Hematopoietic multipotent progenitor cell treated with erythropoietin and hydrocortisone succinate and interleukin-3 and kit ligand, for 15 days (in vitro differentiated cells): ENCODE measurements at regions not wholly inside any gene's neighbourhood (a gene's known extent, or its start where the extent isn't known, plus 50 kb on each side); places are given as distances from the start of the nearest gene placed in this dataset.
"Not testable (repeated sequence)": the region's sequence is repeated elsewhere in the genome, so short reads cannot be mapped to it uniquely, and the experiment has no call there.

ENCODE experiments used
- DNase-seq: peaks from one replicate; pipeline ENCODE4 v3.0.0-alpha.2; 2015; ENCODE audit warnings: low spot score

DNA sequence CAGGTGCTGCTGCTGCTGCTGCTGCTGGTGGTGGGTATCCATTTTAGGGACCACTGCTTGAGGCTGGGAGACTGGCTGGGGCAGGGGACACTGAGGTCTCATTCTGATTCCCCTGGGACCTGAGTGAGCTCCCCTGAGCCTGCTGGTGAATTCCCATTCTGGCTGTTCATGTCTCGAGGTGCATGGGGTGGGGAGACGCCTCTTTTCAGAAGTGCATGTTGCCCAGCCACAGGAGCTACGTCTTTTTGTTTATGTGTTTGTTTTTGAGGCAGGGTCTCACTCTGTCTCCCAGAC, 133.4 kb downstream of the RHOU start:
- DNase-seq: no peak

DNA sequence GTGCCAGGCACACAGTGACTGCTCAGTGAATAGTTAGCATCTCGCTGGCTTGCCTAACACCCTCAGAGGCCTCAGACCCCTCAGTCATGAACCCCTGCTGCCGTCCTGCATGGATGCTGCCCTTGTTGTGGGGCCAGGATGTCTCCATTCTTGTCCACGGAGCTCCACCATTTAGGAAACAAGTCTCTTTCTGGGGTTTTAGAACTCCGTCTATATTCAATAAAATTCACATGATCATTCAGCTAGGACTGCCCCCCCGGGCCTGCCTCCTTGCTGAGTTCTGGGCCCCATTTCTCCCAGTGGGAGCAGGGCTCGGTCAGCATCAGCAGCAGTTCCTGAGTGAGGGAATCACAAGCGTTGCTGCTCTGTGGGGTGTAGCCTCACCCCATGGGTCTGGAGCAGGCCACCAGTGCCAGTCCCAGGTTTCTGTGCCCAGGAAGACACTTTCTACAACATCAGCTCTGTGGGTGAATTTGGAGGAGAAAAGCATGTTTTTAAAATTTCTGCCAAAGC, 134.1 kb downstream of the RHOU start:
- DNase-seq: no peak

DNA sequence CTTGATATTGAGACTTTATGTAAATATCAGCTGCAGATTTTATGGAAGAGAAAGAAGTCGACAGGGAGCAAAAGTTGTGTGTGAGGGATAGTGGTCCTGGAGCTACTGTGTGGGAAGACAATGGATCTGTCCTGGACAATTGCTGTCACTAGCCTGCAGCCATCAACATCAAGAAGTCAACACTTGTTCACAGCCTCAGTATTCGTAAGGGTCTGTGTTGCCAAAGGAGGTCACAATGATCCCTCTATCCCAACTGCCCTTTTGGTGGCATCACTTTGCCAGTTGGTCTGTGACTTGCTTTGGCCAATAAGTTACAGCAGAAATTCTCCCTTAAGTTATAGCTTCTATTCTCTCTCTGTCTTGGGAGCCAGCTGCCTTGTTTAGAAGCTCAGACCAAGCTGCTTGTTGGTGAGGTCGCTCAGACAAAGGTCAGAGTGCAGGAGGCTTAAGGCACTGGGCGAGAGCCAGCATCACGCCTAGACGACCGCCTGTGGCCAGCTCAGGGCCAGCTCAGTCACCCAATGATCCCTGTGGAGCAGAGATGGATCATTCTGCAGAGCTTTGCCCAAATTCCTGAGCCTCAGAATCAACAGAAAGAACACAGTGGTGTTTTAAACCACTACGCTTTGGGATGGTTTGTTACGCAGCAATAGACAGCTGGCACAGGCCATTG, 134.9 kb downstream of the RHOU start:
- DNase-seq: no peak

DNA sequence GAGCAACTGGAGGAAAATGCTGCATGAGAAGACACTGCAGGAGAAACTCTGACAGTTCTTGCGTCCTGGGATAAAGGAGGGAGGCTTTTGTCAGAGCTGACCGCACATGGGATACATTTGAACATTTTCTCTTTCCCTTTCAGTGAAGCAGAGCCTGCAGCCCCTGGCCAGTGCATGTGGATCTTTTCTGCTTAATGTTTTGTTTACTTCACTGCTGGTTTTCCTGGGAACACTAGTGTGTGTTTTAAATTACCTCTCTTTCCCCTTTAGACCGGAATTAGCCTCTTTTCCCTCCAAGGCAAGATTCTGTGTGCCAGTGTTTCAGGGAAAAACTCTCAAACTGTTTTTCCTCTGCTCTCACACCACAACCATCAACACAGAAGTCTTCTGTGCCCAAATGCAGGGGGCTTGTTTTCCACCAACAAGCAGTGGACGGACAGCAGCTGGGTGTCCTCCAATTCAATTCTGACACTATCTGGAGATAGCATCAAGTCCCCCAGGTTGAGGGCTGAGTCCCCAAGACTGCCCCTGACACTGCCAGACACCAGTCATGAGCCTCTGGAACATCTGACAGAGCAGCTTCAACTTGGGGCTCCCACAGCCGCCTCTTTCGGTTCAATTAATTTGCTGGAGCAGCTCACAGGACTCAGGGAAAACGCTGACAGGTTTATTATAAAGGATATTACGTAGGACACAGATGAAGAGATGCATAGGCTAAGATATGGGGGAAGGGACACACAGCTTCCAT, 136.2 kb downstream of the RHOU start:
- DNase-seq: no peak

DNA sequence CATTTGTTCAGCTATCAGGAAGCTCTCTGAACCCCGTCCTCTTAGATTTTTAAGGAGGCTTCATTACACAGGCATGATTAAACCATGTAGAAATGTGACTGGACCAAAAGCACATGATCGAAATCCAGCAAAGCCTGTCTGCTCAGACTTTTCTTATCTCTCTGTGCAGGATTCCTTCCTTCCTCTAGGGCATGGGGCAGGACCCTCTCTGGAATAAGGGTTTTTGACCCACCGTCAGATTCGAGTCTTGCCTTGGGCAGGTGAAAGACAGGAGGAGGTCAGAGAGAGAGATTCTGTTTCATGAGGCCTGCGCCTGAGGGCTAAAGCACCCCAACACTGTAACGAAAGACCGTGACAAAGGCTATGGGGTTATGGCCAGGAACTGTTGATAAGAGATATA, 136.8 kb downstream of the RHOU start:
- no peak for DNase-seq

DNA sequence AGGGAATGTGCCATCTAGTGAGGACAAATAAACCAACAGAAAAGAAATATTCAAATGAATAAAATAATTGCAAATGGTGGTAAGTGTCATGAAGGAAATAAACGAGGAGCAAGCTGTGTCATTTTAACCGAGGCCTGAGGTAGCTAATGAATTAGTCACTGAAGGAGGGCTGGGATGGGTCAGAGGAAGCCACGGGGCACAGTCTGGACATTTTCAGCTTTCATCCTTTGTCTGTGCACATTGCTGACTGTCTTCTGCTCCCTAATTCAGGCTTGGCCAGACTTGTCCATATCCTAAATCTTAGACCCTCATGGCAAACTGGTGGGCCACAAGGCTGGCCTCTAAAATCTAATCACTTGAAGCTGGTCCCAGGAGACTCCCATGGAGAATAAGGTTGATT, 138.4 kb downstream of the RHOU start:
- DNase-seq: no peak

DNA sequence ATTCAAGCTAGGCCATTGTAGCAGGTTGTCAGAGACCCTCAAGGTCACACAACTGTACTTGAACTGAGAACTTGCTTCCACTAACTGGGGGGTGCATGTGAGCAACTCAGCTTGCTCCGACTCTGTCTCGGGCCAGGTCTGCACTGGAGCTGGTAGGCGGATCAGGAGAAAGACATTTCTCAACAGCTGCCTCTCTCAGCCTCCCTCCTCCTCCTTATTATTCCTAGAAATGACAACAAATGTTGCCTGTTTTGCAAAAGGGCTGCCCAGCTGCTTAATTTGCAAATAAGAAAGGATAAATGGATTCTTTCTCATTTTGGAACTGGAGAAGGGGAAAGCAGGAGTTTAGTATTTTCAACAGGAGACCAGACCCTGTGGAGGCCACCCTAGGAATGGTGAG, 140.5 kb downstream of the RHOU start:
- no peak for DNase-seq

DNA sequence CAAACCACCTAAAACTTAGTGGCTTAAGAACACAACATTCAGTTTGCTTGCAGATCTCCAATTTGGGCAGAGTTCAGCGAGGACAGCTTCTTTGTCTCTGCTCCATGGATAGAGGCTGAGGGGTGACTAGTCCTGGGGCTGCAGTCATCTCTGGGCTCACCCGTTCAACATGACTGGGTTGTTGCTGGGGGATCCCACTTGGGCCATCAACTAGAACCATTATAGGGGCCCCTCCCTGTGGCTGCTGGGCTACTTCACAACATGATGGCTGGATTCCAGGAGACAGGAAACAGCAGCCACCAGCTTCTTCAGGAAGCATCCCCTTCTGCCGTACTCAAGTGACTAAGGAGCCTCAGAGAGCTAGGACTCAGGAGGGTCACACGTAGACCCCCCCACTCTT, 140.9 kb downstream of the RHOU start:
- DNase-seq: no peak

DNA sequence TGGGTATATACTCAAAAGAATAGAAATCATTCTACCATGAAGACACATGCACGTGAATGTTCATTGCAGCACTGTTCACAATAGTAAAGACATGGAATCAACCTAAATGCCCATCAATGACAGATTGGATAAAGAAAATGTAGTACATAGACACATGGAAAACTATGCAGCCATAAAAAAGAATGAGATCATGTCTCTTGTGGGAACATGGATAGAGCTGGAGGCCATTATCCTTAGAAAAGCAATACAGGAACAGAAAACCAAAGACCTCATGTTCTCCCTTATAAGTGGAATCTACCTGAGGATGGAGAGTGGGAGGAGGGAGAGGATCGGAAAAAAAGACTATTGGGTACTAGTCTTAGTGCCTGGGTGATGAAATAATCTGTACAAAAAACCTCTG, 143.9 kb downstream of the RHOU start:
- no peak for DNase-seq

DNA sequence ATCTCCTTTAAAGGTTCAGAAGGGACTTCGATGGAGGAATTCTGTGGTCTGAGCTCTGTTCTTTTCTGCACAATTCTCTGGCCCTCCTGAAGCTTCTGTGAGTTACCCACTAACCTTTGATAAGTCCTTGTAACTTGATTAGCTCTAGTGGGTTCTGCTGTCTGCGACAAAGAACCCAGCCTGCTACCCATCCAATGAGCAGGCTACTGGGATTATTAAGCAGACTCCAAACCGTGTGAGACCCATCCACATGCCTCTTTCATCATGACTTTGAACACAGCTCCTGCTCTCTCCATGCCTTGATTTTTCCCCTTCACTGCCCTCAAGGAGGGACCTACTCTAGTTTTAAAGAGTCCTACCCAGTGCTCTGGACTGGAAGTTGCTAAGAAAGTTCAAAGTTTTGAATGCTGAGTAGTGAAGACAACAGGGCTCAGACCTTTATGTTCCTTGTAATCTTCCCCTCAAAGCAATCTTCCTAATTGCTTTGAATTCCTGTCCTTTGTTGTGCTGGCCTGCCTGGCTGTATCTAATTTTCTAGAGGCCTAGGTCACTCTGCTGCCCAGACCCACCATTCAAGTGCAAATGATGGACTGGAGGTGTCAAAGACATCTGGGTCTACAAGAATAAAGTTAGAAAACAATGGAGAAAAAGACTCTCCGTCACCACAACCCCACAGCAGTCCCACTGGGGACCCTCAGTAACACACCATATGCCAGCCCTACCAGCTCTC, 146.9 kb downstream of the RHOU start:
- DNase-seq: no peak

DNA sequence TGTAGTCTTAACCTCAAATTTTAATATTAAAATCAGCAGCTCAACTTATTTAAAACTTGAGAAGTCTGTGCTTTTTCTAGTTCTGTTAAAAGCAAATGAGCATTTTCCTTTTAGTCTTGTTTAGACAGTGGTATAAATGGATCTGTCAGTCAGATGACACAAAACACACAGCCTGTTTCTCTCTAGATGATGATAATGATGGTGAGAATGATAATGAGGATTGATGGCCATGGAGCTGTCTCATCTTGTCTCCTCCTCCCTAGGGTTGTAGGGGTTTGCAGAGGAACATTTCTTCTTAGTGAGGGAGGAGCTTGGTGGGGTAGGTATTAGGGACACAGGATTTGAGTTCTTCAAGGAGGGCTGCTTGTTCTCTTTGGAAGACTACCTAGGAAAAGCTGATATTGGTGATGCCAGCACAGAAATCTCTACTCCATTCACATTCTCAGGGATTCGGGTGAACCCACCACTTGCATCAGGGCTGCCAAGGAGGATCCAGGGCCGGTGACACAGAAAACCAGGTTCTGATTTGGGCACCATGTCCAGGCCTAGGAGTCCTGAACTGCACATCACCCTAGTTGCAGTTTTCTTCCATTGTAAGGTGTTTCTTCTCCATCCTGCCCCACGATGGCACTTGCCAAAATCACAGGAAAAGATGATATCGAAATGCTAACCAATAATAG, 147.6 kb downstream of the RHOU start:
- no peak for DNase-seq

DNA sequence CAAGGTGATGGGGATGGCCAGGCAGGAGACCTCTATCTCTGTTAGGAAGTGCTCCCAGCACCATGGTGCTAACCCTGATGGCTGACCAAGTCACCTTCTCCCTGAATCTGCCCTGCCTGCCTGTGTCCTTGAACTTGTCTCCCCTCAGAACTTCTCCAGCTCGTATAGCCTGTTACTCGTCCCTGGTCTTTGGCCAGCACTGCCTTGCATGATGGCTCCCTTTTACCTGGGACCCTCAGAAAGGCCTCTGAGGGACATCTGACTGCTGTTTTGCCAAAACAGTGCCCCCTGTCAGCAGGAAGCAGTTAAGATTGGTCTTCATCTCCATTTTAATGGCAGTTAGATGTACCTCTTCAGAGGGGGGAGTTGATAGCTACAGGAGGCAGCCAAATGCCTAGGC, 148.3 kb downstream of the RHOU start:
- no peak for DNase-seq

DNA sequence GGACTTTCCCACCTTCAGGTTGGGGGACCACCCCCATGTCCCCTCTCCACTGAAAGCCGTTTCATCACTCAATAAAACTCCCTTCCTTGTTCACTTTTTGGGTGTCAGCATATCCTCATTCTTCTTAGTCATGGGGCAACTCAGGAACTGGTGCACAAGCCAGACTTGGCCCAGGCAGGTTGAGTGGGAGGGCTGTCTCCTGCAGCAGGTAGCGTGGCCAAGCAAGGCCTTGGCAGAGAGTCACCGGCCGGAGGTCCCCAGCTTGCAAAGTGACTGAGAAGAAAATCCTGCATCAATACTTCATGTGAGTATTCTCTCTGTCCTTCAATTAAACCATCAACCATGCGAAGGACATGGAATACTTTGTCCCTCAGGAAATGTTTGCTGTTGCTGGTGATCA, 148.9 kb downstream of the RHOU start:
- no peak for DNase-seq

DNA sequence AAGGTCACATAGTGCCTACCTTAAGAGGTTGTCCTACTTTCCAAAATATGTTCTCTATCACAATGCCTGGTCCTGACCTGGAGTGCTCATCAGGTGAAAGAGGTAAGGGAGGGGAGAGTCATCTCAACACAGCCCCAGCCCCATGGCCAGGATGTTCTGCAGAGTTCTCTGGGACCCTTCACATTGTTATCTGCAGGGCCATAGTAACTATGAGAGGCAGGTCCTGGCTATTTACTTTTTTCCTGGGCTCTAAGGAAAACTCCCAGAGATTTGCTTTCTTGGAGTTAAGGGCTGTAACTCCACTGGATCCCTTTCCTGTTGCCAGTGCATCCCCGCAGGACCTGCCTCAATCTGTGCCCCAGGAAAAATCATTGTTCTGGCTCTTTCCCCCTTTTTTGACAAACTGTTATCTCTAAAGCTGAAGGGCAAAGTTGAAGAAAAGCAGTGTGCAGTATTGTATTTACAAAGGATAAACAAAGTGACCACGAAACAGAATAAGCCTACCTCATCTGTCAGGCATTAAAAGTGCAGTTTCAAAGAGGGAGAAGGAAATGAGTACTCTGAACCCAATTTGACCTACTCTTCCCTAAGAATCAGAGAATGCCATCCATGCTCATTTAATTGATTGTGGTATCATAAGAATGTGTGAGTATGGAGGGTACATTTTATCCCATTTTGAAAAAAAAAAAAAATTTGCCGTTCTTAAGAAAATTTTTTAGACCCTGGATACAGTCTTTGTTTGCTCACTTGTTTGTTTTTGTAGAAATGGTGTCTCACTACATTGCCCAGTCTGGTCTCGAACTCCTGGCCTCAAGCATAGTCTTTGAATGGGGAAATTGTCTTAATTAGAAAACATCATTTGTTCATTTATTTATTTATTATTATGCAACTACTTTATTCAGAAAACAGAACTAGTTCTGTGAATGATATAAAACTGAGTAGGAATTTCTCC, 149.6 kb downstream of the RHOU start:
- no peak for DNase-seq

DNA sequence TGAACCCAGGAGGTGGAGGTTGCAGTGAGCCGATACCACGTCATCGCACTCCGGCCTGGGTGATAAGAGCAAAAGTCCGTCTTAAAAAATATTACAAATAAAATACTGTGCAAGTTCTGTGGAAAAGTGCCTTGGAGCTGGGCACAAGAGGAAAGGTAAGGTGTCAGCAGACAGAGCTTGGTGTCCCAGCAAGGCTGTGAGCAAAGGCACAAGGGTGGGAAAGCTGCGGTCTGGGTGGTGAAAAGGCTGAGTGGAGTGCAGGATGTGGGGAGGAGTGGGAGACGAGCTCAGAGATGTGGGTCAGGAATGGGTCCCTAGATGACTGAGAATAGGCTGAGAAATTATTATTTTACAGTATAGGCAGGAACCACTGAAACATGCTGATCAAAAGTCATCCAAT, 150.6 kb downstream of the RHOU start:
- no peak for DNase-seq

DNA sequence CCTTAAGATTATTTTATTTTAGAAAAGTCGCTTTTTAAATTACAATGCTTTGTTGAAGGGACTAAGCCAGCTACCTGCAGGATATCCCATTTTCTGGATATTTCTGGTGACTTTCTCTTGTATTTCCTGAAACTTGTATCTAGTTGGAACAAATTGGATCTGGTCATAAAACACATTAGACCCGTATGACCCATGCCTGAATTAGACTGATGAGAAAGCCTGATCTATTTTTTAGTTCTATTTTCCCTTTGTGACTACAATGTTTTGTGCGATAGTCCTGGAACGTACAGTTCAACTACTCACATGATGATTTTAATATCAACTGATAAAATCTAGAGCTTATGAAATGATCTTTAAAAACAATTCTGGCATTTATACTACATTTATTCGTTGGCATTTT, 151.8 kb downstream of the RHOU start:
- DNase-seq: no peak

DNA sequence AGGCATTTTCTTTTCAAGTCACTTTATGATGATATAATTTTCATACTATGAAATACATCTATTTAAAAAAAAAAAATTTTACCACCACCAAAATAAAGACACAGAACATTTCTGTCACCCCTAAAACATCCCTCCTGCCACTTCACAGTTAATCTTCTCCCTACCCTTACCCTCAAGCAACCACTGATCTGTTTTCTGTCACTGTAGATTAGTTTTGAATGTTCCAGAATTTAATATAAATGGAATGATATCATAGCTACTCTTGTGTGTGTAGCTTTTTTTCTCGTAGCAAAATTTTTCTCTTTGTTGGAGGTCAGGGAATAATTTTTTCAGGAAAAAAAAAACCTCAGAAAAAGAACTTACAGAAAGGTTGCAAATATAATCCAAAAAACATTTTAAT, 152.7 kb downstream of the RHOU start:
- DNase-seq: no peak

DNA sequence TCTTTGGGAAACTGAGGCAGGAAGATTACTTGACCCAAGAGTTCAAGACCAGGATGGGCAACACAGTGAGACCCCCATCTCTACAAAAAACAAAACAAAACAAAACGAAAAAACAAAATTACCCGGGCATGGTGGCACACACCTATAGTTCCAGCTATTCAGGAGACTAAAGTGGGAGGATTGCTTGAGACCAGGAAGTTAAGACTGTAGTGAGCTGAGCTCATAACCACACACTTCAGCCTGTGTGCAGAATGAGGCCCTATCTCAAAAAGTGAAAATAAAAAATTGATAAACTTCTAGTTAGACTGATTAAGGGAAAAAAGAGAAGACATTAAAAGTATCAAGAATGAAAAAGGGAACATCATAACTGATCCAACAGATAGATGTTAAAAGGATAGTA, 154.0 kb downstream of the RHOU start:
- no peak for DNase-seq

DNA sequence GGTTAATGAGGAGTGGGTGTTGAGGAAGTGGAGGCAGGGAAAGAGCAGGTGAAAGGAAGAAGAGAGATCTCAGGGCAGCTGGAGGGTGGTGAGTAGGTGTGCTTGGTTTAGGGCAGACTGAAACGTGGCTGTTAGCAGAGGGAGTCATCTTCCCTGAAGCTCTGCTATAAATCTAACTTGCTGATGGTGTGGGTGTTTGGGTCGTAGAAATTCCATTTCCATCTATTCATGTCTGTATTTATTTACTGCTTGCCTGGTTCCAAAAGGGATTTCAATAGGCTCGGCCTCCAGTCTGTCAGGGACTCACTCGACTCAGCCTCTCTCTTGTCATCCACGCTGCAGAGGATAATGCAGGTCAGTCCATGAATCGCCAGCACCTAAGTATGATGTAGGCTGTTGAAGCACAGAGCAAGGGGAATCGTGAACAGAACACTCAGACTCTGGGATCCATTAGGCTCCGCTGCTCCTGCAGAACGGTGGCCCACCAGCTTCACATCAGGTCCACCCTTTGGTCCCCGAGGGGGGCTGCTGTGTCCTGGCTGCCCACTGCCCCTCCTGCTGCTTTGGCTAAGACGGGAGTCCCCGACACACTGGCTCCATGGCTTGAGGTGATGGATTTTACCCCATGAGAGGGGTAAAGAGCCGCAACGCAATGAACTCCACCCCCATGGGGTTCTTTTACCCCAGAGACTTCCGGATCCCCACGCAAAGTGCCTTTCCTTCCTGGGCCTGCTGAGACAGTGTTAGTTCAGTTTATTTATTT, 156.2 kb downstream of the RHOU start:
- no peak for DNase-seq

DNA sequence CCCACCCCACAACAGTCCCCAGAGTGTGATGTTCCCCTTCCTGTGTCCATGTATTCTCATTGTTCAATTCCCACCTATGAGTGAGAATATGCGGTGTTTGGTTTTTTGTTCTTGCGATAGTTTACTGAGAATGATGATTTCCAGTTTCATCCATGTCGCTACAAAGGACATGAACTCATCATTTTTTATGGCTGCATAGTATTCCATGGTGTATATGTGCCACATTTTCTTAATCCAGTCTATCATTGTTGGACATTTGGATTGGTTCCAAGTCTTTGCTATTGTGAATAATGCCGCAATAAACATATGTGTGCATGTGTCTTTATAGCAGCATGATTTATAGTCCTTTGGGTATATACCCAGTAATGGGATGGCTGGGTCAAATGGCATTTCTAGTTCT, 156.9 kb downstream of the RHOU start:
- DNase-seq: not testable (repeated sequence)

DNA sequence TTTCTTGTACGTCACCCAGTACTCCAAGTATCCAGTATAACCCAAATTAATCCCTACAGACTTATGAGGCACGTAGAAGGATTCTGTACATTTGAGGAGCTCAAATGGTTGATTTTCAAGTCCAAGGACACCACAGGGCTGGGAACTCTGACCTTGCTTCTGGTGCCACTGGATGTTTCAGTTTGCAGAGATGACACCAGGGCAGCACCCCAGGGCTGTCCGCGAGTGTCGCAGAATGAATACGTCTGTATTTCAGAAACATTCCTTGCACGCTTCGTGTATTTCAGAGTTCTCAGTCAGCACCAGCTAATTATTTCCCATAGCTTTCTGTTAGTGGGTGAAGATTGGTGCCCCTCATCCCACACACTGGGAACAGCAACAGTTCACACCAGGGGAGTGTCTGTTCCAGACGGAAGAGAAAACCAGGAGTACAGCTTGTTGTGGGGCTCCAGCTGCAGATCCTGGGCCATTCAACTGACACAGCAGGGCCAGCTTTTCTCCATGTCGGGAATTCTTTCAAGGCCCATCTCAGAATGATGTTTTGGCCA, 159.2 kb downstream of the RHOU start:
- no peak for DNase-seq
